HEK293 (cell line): ENCODE measurements at regions not wholly inside any gene's neighbourhood (a gene's known extent, or its start where the extent isn't known, plus 50 kb on each side); places are given as distances from the start of the nearest gene placed in this dataset.

Experiments
- CTCF ChIA-PET: fragments of 350-600 bp; formaldehyde crosslinking; extraction: SDS; loops from one replicate; lab custom pipeline; 2021; ENCODE audit warnings: antibody characterized with exemption; lab: Yijun Ruan, JAX
- POLR2A ChIA-PET: fragments of 300-600 bp; formaldehyde crosslinking; extraction: SDS; loops from one replicate; lab custom pipeline; 2020; ENCODE audit warnings: antibody characterized with exemption, inconsistent platforms; lab: Yijun Ruan, JAX
- H3K27ac ChIP-seq: fragments of 200-500 bp; sonication (Bioruptor generic); 2 replicates; pipeline ENCODE4 v1.5.1; 2014; ENCODE audit warnings: low read depth, low read length, control low read depth, inconsistent platforms; ENCODE audit errors: extremely low read depth
- H3K36me3 ChIP-seq, 2 experiments: fragments of 200-500 bp in 1 of 2; sonication (Bioruptor generic) in 1 of 2; 1 replicate in 1 of 2; 2 replicates in 1 of 2; pipeline ENCODE4 v1.5.1; 2014 to 2017; ENCODE audit warnings: inconsistent platforms in 2 of 2, low read length in 2 of 2; ENCODE audit not compliant: control insufficient read depth in 2 of 2, insufficient read depth in 1 of 2
- H3K4me1 ChIP-seq: fragments of 200-500 bp; sonication (Bioruptor generic); 2 replicates; pipeline ENCODE4 v1.5.1; 2014; ENCODE audit warnings: mild to moderate bottlenecking, low read length, inconsistent platforms; ENCODE audit not compliant: control insufficient read depth, insufficient read depth
- H3K4me3 ChIP-seq: 2 replicates; pipeline ENCODE4 v1.5.1; 2011; ENCODE audit warnings: low read depth, mild to moderate bottlenecking, control low read depth, low read length, moderate library complexity
- H3K9me3 ChIP-seq: fragments of 200-500 bp; sonication (Bioruptor generic); 2 replicates; pipeline ENCODE4 v1.5.1; 2014; ENCODE audit warnings: low read depth, low read length, inconsistent platforms; ENCODE audit not compliant: control insufficient read depth, insufficient read depth
- AEBP2 ChIP-seq: fragments of 450-650 bp; formaldehyde crosslinking; IDR thresholded peaks from 2 replicates; pipeline ENCODE4 v1.5.1; 2016; ENCODE audit warnings: missing biosample characterization, missing genetic modification characterization, borderline replicate concordance
- EGR2 ChIP-seq: fragments of 450-650 bp; formaldehyde crosslinking; IDR thresholded peaks from 2 replicates; pipeline ENCODE4 v1.5.1; 2016; ENCODE audit warnings: low read depth, missing biosample characterization, missing genetic modification characterization
- KLF16 ChIP-seq: fragments of 450-650 bp; formaldehyde crosslinking; IDR thresholded peaks from 2 replicates; pipeline ENCODE4 v1.5.1; 2017; ENCODE audit warnings: missing biosample characterization, missing genetic modification characterization
- PATZ1 ChIP-seq: fragments of 450-650 bp; formaldehyde crosslinking; IDR thresholded peaks from 2 replicates; pipeline ENCODE4 v1.5.1; 2016; ENCODE audit warnings: missing biosample characterization, missing genetic modification characterization
- PRDM6 ChIP-seq: fragments of 450-650 bp; formaldehyde crosslinking; IDR thresholded peaks from 2 replicates; pipeline ENCODE4 v1.5.1; 2017; ENCODE audit warnings: missing biosample characterization, missing genetic modification characterization
- SP2 ChIP-seq: fragments of 450-650 bp; formaldehyde crosslinking; IDR thresholded peaks from 2 replicates; pipeline ENCODE4 v1.5.1; 2016; ENCODE audit warnings: missing biosample characterization, missing genetic modification characterization
- TCF7L2 ChIP-seq: IDR thresholded peaks from 2 replicates; pipeline ENCODE4 v1.6.1; 2011; ENCODE audit warnings: low read depth, mild to moderate bottlenecking, inconsistent platforms, low read length, moderate library complexity, borderline replicate concordance
- ZFP3 ChIP-seq: fragments of 450-650 bp; formaldehyde crosslinking; IDR thresholded peaks from 2 replicates; pipeline ENCODE4 v1.5.1; 2016; ENCODE audit warnings: low read depth, missing biosample characterization, missing genetic modification characterization
- ZFP37 ChIP-seq: fragments of 450-650 bp; formaldehyde crosslinking; IDR thresholded peaks from 2 replicates; pipeline ENCODE4 v1.5.1; 2016; ENCODE audit warnings: missing biosample characterization, missing genetic modification characterization
- ZIC2 ChIP-seq: fragments of 450-650 bp; formaldehyde crosslinking; IDR thresholded peaks from 2 replicates; pipeline ENCODE4 v1.5.1; 2016; ENCODE audit warnings: missing biosample characterization, missing genetic modification characterization
- ZNF10 ChIP-seq: fragments of 450-650 bp; formaldehyde crosslinking; IDR thresholded peaks from 2 replicates; pipeline ENCODE4 v1.5.1; 2017; ENCODE audit warnings: missing biosample characterization, missing genetic modification characterization
- ZNF248 ChIP-seq: fragments of 450-650 bp; formaldehyde crosslinking; IDR thresholded peaks from 2 replicates; pipeline ENCODE4 v1.5.1; 2017; ENCODE audit warnings: missing biosample characterization, missing genetic modification characterization
- ZNF26 ChIP-seq: fragments of 450-650 bp; formaldehyde crosslinking; IDR thresholded peaks from 2 replicates; pipeline ENCODE4 v1.5.1; 2016; ENCODE audit warnings: missing biosample characterization, missing genetic modification characterization
- ZNF404 ChIP-seq: fragments of 450-650 bp; formaldehyde crosslinking; IDR thresholded peaks from 2 replicates; pipeline ENCODE4 v1.5.1; 2017; ENCODE audit warnings: missing biosample characterization, missing genetic modification characterization
- ZNF514 ChIP-seq: fragments of 450-650 bp; formaldehyde crosslinking; IDR thresholded peaks from 2 replicates; pipeline ENCODE4 v1.5.1; 2016; ENCODE audit warnings: missing biosample characterization, missing genetic modification characterization
- ZNF558 ChIP-seq: fragments of 450-650 bp; formaldehyde crosslinking; IDR thresholded peaks from 2 replicates; pipeline ENCODE4 v1.5.1; 2016; ENCODE audit warnings: missing biosample characterization, missing genetic modification characterization
- ZNF621 ChIP-seq: fragments of 450-650 bp; formaldehyde crosslinking; IDR thresholded peaks from 2 replicates; pipeline ENCODE4 v1.5.1; 2017; ENCODE audit warnings: missing biosample characterization, missing genetic modification characterization
- ZNF777 ChIP-seq: fragments of 450-650 bp; formaldehyde crosslinking; IDR thresholded peaks from 2 replicates; pipeline ENCODE4 v1.5.1; 2017; ENCODE audit warnings: missing biosample characterization, missing genetic modification characterization, borderline replicate concordance
- TF ChIP-seq, protein P1 (sequence below): sonication (generic); formaldehyde crosslinking; IDR thresholded peaks from 2 replicates; pipeline ENCODE4 v1.8.1; 2022; ENCODE audit warnings: mild to moderate bottlenecking, moderate library complexity, missing genetic modification reagents
- TF ChIP-seq, protein P2 (sequence below): fragments of 450-650 bp; formaldehyde crosslinking; IDR thresholded peaks from 2 replicates; pipeline ENCODE4 v1.5.1; 2016; ENCODE audit warnings: missing biosample characterization, missing genetic modification characterization
- TF ChIP-seq, protein P3 (sequence below): fragments of 450-650 bp; formaldehyde crosslinking; IDR thresholded peaks from 2 replicates; pipeline ENCODE4 v1.5.1; 2017; ENCODE audit warnings: missing biosample characterization, missing genetic modification characterization

DNA sequence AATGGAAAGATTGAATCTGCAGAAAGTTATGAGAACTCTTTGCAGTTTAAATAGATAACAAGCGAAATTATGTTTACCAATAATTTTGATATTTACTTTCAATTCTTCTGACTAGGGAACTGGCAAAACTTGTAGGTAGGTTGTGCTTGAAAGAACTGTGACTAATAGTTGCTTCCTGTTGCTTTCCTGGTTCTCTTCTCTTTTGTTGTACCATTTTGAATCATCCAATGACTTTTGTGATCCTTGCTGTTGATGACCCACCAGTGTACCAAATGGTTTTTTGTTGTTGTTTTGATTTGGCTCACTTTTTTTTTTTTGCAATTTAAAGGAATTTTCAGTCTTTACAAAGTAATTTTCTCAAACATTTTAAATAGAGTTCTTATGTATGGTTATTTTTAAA, 64.9 kb upstream of the DCBLD2 start:
- H3K9me3 ChIP-seq: no peaks in the 10 kb centered on the region
- no peak overlapping the region for H3K4me3 ChIP-seq
- no peaks in the 10 kb centered on the region for H3K36me3 ChIP-seq
- no peaks in the 10 kb centered on the region; the same call in 1 of the 2 replicates for H3K4me1 ChIP-seq
- POLR2A ChIA-PET: no interaction called here
- H3K27ac ChIP-seq: no peak overlapping the region
- TF ChIP-seq ZFP37 (tag by site-specific recombination): no peak
- TF ChIP-seq ZNF514: no peak
- CTCF ChIA-PET: no interaction called here

DNA sequence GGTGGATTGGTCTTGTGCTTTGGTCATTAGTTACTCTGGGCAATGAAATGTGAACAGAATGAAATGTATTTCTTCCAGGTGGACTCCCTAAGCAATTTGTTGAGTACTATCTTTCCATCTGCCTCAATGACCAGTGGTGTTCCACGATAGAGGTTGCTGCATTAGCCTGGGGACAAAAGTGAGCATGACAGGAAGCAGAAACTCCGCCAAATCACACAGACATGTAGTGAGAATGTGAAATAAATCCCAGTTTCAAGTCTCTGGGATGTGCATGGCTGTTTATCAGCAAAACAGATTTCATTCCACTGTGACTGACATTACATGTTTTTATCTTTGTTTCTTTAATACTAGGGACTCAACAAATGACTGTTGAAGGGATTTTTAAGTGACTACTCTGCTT, 63.3 kb upstream of the DCBLD2 start:
- Histone ChIP-seq H3K27ac (no peak overlapping the region), H3K9me3 (no peaks in the 10 kb centered on the region), H3K36me3 (no peaks in the 10 kb centered on the region), H3K4me3 (no peak overlapping the region), H3K4me1 (peaks cover 5% of the 10 kb centered on the region; the same call in 1 of the 2 replicates)
- ChIA-PET CTCF (no interaction called here), POLR2A (no interaction called here)
- TF ChIP-seq, protein P1, sequence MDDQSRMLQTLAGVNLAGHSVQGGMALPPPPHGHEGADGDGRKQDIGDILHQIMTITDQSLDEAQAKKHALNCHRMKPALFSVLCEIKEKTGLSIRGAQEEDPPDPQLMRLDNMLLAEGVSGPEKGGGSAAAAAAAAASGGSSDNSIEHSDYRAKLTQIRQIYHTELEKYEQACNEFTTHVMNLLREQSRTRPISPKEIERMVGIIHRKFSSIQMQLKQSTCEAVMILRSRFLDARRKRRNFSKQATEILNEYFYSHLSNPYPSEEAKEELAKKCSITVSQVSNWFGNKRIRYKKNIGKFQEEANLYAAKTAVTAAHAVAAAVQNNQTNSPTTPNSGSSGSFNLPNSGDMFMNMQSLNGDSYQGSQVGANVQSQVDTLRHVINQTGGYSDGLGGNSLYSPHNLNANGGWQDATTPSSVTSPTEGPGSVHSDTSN: no peak
- no peak for TF ChIP-seq PATZ1 (tag by site-specific recombination)
- no peak for TF ChIP-seq KLF16 (tag by site-specific recombination)
- TF ChIP-seq ZIC2 (tag by site-specific recombination): no peak
- TF ChIP-seq, protein P2, sequence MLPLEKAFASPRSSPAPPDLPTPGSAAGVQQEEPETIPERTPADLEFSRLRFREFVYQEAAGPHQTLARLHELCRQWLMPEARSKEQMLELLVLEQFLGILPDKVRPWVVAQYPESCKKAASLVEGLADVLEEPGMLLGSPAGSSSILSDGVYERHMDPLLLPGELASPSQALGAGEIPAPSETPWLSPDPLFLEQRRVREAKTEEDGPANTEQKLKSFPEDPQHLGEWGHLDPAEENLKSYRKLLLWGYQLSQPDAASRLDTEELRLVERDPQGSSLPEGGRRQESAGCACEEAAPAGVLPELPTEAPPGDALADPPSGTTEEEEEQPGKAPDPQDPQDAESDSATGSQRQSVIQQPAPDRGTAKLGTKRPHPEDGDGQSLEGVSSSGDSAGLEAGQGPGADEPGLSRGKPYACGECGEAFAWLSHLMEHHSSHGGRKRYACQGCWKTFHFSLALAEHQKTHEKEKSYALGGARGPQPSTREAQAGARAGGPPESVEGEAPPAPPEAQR (tag by site-specific recombination): no peak
- TF ChIP-seq ZNF10 (tag by site-specific recombination): no peak
- TF ChIP-seq ZNF558 (tag by site-specific recombination): no peak
- no peak for TF ChIP-seq SP2 (tag by site-specific recombination)
- TF ChIP-seq ZNF26 (tag by site-specific recombination): no peak
- no peak for TF ChIP-seq ZNF248 (tag by site-specific recombination)
- TF ChIP-seq EGR2 (tag by site-specific recombination): no peak
- no peak for TF ChIP-seq PRDM6 (tag by site-specific recombination)
- no peak for TF ChIP-seq ZNF404 (tag by site-specific recombination)
- no peak for TF ChIP-seq ZFP3 (tag by site-specific recombination)
- TF ChIP-seq ZNF621 (tag by site-specific recombination): no peak
- no peak for TF ChIP-seq ZNF777 (tag by site-specific recombination)
- TF ChIP-seq AEBP2 (tag by site-specific recombination): no peak
- TF ChIP-seq, protein P3, sequence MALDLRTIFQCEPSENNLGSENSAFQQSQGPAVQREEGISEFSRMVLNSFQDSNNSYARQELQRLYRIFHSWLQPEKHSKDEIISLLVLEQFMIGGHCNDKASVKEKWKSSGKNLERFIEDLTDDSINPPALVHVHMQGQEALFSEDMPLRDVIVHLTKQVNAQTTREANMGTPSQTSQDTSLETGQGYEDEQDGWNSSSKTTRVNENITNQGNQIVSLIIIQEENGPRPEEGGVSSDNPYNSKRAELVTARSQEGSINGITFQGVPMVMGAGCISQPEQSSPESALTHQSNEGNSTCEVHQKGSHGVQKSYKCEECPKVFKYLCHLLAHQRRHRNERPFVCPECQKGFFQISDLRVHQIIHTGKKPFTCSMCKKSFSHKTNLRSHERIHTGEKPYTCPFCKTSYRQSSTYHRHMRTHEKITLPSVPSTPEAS (tag by site-specific recombination): no peak
- no peak for TF ChIP-seq TCF7L2
